Choroid plexus epithelial cell (primary cell): ENCODE measurements at regions not wholly inside any gene's neighbourhood (a gene's known extent, or its start where the extent isn't known, plus 50 kb on each side); places are given as distances from the start of the nearest gene placed in this dataset.
A peak's percentile ranks its signal among the peaks of the same experiment; 100 is the strongest.
"Not testable (repeated sequence)": the region's sequence is repeated elsewhere in the genome, so short reads cannot be mapped to it uniquely, and the experiment has no call there.

Experiments
- DNase-seq: peaks from one replicate; pipeline ENCODE4 v3.0.0-alpha.2; 2010; ENCODE audit warnings: low read depth
- H3K4me3 ChIP-seq: 2 replicates; pipeline ENCODE4 v1.5.1; 2011; ENCODE audit warnings: low read depth, mild to moderate bottlenecking, control low read depth, low read length, moderate library complexity
- TF ChIP-seq, protein P1 (sequence below): conservative IDR thresholded peaks from 2 replicates; pipeline ENCODE4 v1.5.1; 2011; ENCODE audit warnings: low read depth, mild to moderate bottlenecking, control low read depth, inconsistent platforms, low read length, moderate library complexity

DNA sequence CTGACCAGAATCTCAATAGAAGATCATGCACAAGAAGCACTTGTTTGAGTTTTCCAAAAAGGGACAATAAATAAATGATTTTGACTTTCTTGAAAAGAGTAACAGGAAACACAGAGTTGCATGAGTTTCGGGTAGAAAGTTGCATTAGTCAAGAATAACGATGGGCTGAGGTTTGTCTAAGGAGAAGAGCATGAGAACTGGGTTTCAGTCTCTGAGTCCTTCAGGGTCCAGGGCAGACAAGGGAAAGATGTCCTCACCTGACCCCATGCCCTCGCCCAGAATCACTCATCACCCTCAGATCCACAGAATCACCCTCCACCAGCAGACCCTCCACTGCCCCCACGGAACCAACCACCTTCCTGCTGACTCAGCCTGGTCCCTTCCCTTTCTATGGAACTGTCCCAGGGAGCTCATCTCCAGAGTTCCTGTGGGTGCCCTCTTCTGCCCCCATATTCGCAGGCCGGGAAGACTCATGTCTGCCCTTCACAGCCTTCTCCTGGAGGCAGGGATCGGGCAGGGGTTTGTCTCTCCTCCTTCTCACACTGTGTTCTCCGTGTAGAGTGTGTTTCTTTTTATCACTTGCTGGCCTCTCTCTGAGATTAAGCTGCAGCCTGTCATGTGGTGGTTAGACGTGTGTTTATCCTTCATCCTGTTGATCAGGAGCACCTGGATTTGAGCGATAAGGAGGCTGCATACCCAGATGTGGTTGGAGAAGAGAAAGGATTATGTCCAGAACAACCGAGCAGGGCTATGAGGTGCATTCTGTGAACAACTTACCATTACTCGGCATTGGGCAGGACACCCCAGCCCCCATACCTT, 442.6 kb downstream of the MAT2B start:
- H3K4me3 ChIP-seq = no peak overlapping the region
- TF ChIP-seq, protein P1, sequence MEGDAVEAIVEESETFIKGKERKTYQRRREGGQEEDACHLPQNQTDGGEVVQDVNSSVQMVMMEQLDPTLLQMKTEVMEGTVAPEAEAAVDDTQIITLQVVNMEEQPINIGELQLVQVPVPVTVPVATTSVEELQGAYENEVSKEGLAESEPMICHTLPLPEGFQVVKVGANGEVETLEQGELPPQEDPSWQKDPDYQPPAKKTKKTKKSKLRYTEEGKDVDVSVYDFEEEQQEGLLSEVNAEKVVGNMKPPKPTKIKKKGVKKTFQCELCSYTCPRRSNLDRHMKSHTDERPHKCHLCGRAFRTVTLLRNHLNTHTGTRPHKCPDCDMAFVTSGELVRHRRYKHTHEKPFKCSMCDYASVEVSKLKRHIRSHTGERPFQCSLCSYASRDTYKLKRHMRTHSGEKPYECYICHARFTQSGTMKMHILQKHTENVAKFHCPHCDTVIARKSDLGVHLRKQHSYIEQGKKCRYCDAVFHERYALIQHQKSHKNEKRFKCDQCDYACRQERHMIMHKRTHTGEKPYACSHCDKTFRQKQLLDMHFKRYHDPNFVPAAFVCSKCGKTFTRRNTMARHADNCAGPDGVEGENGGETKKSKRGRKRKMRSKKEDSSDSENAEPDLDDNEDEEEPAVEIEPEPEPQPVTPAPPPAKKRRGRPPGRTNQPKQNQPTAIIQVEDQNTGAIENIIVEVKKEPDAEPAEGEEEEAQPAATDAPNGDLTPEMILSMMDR = no peak
- DNase-seq = no peak

DNA sequence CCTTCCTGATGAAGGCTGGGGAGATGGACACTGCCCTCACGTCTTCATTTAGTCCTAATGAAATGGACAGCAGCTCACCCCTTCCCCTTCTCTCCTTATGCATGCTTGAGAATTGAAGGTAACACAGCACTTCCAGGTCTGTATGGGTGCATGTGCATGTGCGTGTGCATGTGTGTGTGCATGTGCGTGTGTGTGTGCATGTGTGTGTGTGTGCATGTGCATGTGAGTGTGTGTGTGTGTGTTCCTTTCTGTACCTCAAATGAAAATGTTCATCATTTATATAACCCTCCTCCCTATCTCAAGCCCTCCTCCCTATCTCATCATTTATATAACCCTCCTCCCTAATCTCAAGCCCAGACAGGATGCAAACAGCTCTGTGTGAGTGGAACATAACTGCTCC, 444.8 kb downstream of the MAT2B start:
- DNase-seq = no peak
- H3K4me3 ChIP-seq = no peak overlapping the region
- TF ChIP-seq, protein P1 = no peak

DNA sequence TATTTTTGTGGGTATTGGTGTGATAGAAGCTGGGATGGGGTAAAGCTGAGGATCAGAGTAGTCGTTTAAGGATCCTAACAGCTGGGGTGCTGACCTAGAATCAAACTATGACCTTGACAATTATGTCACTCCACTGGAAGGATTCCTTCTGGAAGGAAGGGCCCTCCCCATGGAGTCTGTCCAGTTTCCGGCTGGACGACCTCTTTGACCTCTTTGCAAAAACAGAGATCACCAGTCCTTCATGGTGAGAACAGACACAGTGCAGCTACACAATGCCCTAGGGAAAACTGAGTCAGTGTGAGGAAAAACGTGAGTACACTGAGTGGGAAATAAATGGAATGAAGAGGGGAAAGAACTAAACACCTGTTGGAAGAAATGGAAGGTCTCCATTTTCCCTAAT, 445.6 kb downstream of the MAT2B start:
- peak; percentile 10 for DNase-seq

DNA sequence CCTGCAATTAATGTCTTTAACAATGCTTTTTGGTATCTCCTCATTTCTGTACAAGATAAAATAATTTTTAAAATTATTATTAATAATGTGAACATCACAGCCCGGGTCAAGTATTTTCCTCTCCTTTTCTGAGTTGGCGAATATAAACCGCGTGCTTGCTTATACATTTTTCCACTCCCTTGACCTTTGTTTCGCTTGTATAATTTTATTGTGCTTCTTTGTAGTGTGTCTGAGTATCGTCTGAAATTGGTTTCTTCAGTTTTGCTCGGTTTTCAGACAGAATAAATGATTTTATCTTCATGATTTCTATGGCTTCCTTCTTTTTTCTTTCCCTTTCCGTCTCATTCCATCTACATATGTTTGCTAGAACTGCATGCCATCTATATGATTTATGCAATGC, 448.5 kb downstream of the MAT2B start:
- TF ChIP-seq, protein P1 = no peak
- H3K4me3 ChIP-seq = no peak overlapping the region
- DNase-seq = no peak

More for the DNA sequence above, 445.6 kb downstream of the MAT2B start:
- TF ChIP-seq, protein P1 = no peak
- H3K4me3 ChIP-seq = no peak overlapping the region

DNA sequence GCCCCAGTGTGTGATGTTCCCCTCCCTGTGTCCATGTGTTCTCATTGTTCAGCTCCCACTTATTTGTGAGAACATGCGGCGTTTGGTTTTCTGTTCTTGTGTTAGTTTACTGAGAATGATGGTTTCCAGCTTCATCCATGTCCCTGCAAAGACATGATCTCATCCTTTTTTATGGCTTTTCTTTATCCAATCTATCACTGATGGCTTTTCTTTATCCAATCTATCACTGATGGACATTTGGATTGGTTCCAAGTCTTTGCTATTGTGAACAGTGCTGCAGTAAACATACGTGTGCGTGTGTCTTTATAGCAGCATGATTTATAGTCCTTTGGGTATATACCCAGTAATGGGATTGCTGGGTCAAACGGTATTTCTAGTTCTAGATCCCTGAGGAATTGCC, 455.8 kb downstream of the MAT2B start:
- not testable (repeated sequence) for H3K4me3 ChIP-seq, DNase-seq

DNA sequence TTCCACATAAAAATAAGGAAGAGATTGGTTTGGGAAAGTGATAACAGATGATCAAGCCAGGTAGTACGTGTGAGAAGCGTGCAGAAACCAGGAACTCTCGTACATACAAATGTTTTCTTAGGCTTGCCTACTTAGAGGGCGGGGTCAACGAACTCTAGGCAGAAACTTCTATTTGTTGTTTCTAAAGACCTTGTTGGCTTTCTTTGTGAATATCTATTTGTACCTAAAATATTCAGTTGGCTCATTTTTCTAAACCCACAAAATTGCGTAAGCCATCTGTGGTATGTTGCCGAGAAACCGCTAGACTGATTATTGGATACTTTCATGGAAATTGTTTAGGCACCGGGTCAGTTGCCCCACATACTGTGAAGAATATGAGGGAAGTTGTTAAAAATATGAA, 458.5 kb downstream of the MAT2B start:
- DNase-seq = peak; percentile 79

DNA sequence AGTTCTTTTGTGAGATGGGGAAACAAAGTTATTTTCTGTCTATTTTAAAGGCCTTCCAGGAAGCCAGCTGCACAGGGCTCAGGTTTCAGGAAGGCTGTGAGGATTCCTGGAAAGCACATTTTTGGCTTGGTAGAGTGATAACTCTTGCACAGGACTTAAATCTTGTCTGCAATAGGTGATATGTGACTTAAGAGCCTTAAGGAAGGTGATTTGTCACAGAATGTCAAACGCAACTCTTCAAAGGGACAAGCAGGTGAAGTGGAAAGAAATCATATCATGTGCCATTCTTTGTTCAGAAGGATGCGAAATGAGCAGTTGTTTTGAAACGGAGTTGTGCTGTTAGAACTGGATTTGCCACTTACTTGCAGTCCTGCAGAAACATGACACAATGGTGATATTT, 459.3 kb downstream of the MAT2B start:
- peak; percentile 57 for DNase-seq
- TF ChIP-seq, protein P1 = no peak
- no peak overlapping the region for H3K4me3 ChIP-seq

More for the DNA sequence above, 458.5 kb downstream of the MAT2B start:
- H3K4me3 ChIP-seq = no peak overlapping the region
- TF ChIP-seq, protein P1 = no peak
